Thoracic aorta (tissue), 2 donors: ENCODE measurements at regions not wholly inside any gene's neighbourhood (a gene's known extent, or its start where the extent isn't known, plus 50 kb on each side); places are given as distances from the start of the nearest gene placed in this dataset.

Experiments
- ATAC-seq: fragments of 150-250 bp; one replicate; pipeline ENCODE4 v1.8.0; 2017; ENCODE audit warnings: low read depth; ENCODE audit not compliant: insufficient number of reproducible peaks, low FRiP score
- DNase-seq: peaks from one replicate; pipeline ENCODE4 v3.0.0-alpha.2; 2020; ENCODE audit warnings: low spot score
- H3K27ac ChIP-seq, 2 donors: fragments of 200-600 bp; sonication (generic); 1 replicate in 1 of 2; 2 replicates in 1 of 2; pipeline ENCODE4 v1.5.1; 2016; ENCODE audit warnings: mild to moderate bottlenecking in 2 of 2, moderate library complexity in 2 of 2
- H3K27me3 ChIP-seq: fragments of 200-600 bp; sonication (generic); replicated peaks from 2 replicates; pipeline ENCODE4 v1.6.0; 2016; ENCODE audit warnings: mild to moderate bottlenecking; ENCODE audit not compliant: insufficient read depth
- H3K36me3 ChIP-seq: fragments of 200-600 bp; sonication (generic); one replicate; pipeline ENCODE4 v1.5.1; 2016
- H3K4me1 ChIP-seq, 2 donors: fragments of 200-600 bp; sonication (generic); 1 replicate in 1 of 2; 2 replicates in 1 of 2; pipeline versions ENCODE4 v1.5.1 to v1.6.0; 2016; ENCODE audit warnings: low read depth in 2 of 2, mild to moderate bottlenecking in 1 of 2; ENCODE audit not compliant: control insufficient read depth in 1 of 2
- H3K4me3 ChIP-seq: fragments of 200-600 bp; sonication (generic); 2 replicates; pipeline ENCODE4 v1.5.1; 2016; ENCODE audit warnings: mild to moderate bottlenecking
- H3K9me3 ChIP-seq: fragments of 200-600 bp; sonication (generic); 2 replicates; pipeline ENCODE4 v1.5.1; 2016
- TF ChIP-seq, protein P1 (sequence below): fragments of 200-600 bp; sonication (generic); IDR thresholded peaks from one replicate; pipeline ENCODE4 v1.5.1; 2019; ENCODE audit warnings: antibody characterized with exemption

DNA sequence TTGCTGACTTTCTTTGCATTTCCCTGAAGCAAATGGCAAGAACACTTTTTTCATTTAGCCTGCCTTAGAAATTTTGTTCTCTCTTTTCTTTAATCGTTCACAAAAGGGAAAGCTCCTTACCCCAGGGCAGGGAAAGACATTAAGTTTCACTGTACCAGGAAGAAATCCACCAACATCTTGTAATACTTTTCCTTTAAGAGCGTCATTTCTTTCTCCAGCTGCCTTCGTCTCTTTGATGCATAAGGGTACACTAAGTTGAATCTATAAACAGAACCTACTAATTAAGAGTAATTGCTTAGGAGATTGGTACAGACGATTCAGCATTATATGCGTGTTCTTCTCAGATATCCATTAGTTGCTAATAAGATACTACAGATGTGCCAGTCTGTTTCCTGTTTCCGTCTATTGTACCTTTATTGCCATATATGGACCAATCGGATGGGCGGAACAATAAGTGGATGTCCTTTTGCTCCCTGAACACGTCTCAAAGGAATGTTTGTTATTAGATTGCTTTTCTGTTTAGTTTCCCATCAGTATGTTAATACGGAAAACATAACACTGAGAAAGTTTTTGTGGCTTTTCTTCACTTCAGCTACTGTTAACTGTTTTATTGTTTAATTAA, 276.7 kb upstream of the RARB start:
- TF ChIP-seq, protein P1, sequence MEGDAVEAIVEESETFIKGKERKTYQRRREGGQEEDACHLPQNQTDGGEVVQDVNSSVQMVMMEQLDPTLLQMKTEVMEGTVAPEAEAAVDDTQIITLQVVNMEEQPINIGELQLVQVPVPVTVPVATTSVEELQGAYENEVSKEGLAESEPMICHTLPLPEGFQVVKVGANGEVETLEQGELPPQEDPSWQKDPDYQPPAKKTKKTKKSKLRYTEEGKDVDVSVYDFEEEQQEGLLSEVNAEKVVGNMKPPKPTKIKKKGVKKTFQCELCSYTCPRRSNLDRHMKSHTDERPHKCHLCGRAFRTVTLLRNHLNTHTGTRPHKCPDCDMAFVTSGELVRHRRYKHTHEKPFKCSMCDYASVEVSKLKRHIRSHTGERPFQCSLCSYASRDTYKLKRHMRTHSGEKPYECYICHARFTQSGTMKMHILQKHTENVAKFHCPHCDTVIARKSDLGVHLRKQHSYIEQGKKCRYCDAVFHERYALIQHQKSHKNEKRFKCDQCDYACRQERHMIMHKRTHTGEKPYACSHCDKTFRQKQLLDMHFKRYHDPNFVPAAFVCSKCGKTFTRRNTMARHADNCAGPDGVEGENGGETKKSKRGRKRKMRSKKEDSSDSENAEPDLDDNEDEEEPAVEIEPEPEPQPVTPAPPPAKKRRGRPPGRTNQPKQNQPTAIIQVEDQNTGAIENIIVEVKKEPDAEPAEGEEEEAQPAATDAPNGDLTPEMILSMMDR, result no peak
- Histone ChIP-seq H3K36me3 (no peaks in the 10 kb centered on the region), H3K9me3 (no peaks in the 10 kb centered on the region), H3K4me3 (peak overlapping the region; percentile 64), H3K4me1 (peaks cover 0 to 16% of the 10 kb centered on the region in 2 donors), H3K27me3 (no peaks in the 10 kb centered on the region), H3K27ac (peak overlapping the region; percentile 51 to 68)
- DNase-seq (no peak), ATAC-seq (peak; percentile 14)

DNA sequence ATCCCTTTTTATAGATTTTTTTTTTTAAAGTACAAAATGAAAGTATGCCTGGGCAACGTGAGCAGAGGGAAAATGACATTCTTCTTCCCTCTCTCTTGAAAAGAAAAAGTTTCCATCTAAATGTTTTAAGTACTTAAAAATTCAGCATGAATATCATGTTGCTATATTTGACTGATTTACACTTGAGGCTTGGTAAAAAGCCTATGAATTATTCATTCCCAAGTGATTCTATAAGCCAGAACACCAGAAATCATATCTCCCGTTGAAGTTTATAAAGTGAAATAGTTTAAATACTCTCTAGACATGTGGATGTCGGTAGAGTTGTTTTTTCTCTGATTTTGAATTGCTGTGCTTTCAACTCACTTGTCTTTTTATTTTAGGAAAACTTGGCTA, 276.2 kb upstream of the RARB start:
- peaks cover 0 to 17% of the 10 kb centered on the region in 2 donors for H3K4me1 ChIP-seq
- no peak for DNase-seq
- no peaks in the 10 kb centered on the region for H3K27me3 ChIP-seq
- ATAC-seq, result no peak
- no peaks in the 10 kb centered on the region for H3K36me3 ChIP-seq
- peak overlapping the region; percentile 64 for H3K4me3 ChIP-seq
- no peaks in the 10 kb centered on the region for H3K9me3 ChIP-seq
- TF ChIP-seq, protein P1, result no peak
- peak overlapping the region; percentile 51 to 68 for H3K27ac ChIP-seq

DNA sequence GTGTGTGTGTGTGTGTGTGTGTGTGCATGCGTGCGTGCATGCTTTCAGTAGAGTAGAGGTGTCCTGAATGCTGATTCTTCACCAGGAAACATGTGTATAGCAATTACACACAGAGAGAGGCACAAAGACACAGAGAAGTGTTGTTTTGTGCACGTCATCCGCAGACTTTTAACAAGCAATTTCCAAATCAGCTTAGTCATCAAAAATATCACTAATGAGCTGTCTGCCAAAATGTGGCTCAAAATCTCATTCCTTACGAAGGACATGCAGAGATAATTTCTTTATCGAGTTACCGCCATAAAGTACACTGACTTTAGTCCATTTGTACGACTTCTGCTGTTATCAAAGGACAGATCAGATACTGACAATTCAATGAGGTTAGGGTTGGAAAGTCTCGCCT, 274.9 kb upstream of the RARB start:
- no peak for ATAC-seq
- no peaks in the 10 kb centered on the region for H3K27me3 ChIP-seq
- no peak overlapping the region for H3K4me3 ChIP-seq
- no peaks in the 10 kb centered on the region for H3K36me3 ChIP-seq
- peaks cover 0 to 17% of the 10 kb centered on the region in 2 donors for H3K4me1 ChIP-seq
- DNase-seq, result no peak
- no peaks in the 10 kb centered on the region for H3K9me3 ChIP-seq
- TF ChIP-seq, protein P1, result no peak
- H3K27ac ChIP-seq, result no peak overlapping the region

DNA sequence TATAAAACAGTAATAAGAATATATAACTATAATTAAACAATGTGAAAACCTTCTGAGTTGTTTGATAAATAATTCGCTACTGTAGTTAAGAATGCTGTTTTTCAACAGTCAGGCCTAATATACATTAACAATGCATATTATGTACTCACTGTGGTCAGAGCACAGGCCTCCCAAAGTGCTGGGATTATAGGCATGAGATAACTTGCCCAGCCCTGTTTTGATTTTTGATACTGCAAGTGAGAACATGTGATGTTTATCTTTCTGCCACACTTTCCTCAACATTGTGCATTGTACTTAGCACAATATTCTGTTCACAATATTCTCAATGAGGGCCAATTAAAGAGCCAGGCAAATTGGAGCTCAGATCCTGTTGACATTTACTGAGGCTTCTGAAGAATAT, 274.5 kb upstream of the RARB start:
- no peaks in the 10 kb centered on the region for H3K36me3 ChIP-seq
- H3K27ac ChIP-seq, result no peak overlapping the region
- H3K4me3 ChIP-seq, result no peak overlapping the region
- H3K9me3 ChIP-seq, result no peaks in the 10 kb centered on the region
- no peaks in the 10 kb centered on the region for H3K27me3 ChIP-seq
- peaks cover 0 to 17% of the 10 kb centered on the region in 2 donors for H3K4me1 ChIP-seq
- TF ChIP-seq, protein P1, result no peak
- no peak for ATAC-seq
- DNase-seq, result no peak

DNA sequence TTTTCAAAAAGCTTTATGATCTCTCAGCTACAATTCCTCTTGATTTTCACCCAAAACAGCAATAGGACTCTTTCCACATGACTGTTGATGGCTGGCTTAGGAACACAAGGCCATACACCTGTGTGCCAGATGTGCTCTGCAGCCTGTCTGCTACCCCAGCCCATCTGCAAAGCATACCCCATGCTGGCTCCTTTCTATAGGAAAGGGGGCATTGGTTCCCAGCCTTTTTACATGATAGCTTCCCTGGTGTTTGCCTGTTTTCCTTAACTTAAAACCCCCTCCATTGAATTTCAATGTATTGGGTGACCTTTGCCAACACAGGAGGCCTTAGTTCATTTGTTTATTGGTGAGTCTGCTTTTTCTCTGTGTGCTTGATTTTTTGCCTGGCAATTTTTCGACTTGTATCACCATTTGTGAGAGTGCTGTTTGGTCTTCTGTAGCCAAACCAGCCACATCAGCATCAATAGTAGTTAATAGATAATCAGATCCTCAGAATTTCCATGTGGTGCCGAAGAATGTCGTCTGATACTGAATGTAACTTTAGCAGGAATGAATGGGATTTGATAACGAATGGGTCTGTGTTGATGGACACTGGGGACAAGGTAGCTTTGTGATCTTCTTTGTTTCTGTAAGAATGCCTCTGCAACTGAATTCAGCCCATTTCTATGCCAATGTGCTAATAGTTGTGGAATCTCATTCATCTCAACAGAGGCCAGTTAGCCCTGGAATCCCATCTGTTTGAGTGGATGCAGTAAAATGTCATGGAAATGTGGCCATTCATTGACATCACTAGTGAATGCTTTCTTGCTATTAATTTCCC, 272.2 kb upstream of the RARB start:
- H3K27ac ChIP-seq, result peak overlapping the region; percentile 20 to 45
- H3K4me1 ChIP-seq, result peaks cover 0 to 15% of the 10 kb centered on the region in 2 donors
- TF ChIP-seq, protein P1, result no peak
- DNase-seq (no peak), ATAC-seq (no peak)
- no peaks in the 10 kb centered on the region for H3K9me3 ChIP-seq
- no peaks in the 10 kb centered on the region for H3K27me3 ChIP-seq
- H3K4me3 ChIP-seq, result no peak overlapping the region
- no peaks in the 10 kb centered on the region for H3K36me3 ChIP-seq
